ENCODE measurements at regions not wholly inside any gene's neighbourhood (a gene's known extent, or its start where the extent isn't known, plus 50 kb on each side); places are given as distances from the start of the nearest gene placed in this dataset.
"Not testable (repeated sequence)": the region's sequence is repeated elsewhere in the genome, so short reads cannot be mapped to it uniquely, and the experiment has no call there.

- DNase-seq (ENCODE audit: low read depth in 2 of 2) = no peak
Measured at GRCh38 chr6:137399881-137400443, 94.2 kb downstream of the OLIG3 start.

DNA sequence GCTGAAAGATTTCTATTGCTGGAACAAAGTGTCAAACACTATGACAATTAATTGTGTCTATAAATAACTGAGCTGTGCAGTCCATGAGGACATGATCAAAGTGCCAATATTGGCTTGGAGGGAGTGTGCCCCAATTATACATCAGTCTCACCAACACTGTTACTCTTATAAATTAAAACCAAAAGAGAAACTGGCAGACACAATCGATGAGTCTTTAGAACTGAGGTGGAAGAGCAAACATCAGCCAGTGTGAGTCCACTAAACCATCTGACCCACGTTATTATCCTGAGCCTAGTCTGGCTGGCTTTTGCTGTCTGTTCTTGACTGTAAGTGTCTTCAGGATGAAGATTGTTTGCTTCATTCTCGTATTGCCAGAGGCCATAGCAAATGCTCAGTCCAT is 98.9 kb downstream of the OLIG3 start:
- DNase-seq (ENCODE audit: low read depth in 2 of 2) = no peak

- no peak for DNase-seq (ENCODE audit: low read depth in 2 of 2)
Measured at GRCh38 chr6:137391061-137391814, 103.0 kb downstream of the OLIG3 start.

- no peak for DNase-seq (ENCODE audit: low read depth in 2 of 2)
Measured at GRCh38 chr6:137390334-137390733, 103.9 kb downstream of the OLIG3 start.

- peak; percentile 37 to 61 for DNase-seq (ENCODE audit: low read depth in 2 of 2)
Measured at GRCh38 chr6:137389150-137389704, 105.0 kb downstream of the OLIG3 start.

- no peak for DNase-seq (ENCODE audit: low read depth in 2 of 2)
Measured at GRCh38 chr6:137387096-137387764, 107.0 kb downstream of the OLIG3 start.

GRCh38 chr6:137383287-137383686 is 110.9 kb downstream of the OLIG3 start:
- DNase-seq (ENCODE audit: low read depth in 2 of 2) = not testable (repeated sequence)

GRCh38 chr6:137378090-137378369 is 116.2 kb downstream of the OLIG3 start:
- DNase-seq (ENCODE audit: low read depth in 2 of 2) = no peak

DNA sequence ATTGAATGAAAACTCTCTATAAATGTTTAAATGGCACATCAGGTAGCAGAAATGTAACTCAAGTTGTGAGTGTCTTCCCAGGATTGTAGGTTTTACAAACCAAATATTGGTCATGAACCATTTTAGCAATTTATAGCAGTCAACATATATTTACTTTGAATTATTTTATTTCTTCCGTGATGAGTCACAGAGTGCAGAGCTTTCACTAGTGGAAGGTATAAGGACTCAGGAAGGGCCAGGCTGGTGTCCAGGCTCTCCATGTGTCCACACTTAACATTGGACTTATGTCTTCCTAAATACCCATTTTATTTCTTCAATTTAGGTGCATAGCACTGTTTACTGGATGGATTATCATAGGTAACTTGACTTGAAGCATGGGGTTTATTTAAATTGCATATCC is 120.9 kb downstream of the OLIG3 start:
- DNase-seq (ENCODE audit: low read depth in 2 of 2) = no peak

- DNase-seq (ENCODE audit: low read depth in 2 of 2) = no peak
Measured at GRCh38 chr6:137372532-137372931, 121.7 kb downstream of the OLIG3 start.

DNA sequence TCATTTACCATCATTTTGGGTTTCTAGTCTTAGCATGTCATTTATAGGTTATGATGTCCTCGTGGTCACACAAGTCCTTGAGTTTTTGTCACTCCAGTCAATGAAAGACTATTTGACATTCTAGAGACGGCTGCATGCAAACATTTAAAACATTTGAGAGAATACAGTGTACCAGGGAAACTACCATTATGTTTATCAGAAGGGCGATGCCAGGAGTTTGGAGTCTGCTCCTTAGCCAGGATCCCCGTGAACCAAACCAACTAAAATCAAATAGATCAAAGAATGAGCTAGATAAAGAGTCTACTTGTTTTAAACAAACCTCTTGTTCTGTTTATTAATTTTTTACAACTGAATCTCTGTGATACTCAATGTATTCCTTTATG is 122.6 kb downstream of the OLIG3 start:
- no peak for DNase-seq (ENCODE audit: low read depth in 2 of 2)

GRCh38 chr6:137370871-137371633 is 123.1 kb downstream of the OLIG3 start:
- DNase-seq (ENCODE audit: low read depth in 2 of 2) = no peak

DNA sequence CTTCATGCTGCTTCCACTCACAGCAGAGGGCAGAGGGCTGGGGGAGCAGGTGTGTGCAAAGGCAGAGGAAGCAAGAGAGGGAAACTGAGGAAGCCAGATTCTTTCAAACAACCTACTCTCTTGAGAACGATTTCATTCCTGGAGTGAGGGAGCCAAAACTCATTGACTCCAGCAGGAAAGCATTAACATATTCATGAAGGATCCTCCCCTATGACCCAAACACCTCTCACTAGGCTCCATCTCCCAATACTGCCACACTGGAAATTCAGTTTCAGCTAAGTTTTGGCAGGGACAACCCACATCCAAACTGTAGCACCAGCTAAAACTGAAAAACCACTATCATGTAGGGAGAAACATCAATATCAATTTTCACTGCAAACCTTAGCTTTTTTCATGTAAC is 125.1 kb downstream of the OLIG3 start:
- no peak for DNase-seq (ENCODE audit: low read depth in 2 of 2)

- no peak for DNase-seq (ENCODE audit: low read depth in 2 of 2)
Measured at GRCh38 chr6:137365707-137366437, 128.3 kb downstream of the OLIG3 start.

GRCh38 chr6:137363805-137364138 is 130.4 kb downstream of the OLIG3 start:
- no peak for DNase-seq (ENCODE audit: low read depth in 2 of 2)

DNA sequence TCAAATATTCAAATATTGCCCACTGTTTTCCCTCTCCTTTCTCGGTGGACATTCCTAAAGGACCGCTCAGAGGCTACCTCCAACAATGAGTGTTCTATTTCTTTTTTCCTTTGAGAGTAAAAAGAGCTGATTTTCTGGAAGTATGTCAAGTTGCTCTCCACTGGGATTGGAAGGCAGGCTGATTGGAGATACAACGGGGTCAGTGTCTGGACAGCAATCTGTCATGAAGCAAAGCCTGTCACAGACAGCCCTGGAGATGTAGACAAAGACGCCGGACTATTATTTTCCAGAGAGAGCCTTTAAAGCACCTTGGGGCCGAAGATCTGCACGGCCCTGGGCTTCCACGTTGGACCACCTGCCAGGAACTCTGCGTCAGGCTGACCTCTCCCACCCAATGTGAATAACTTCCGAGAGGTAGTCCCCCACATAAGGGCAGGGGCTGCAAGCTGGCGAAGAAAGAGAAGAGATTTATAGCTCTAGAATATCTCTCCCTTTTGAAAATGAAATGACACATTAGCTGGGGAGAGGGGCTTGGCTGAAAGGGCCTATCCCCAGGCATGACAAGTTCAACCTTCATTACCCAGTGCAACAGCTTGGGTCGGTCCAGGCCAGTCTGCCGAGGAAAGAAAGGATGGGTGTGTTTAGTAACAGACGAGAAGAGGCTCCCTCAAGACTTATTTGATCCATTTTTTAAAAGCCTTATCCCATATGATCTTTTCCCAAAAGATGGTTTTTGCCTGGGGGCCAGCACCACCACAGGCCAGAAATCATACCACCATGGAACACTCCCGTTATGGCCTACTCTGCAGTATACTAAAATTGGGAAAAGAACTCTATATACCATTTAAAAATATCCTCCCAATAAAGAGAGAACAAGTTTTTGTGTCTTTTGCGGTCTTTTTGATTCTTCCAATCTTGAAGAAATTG is 131.1 kb downstream of the OLIG3 start:
- DNase-seq (ENCODE audit: low read depth in 2 of 2) = no peak

- DNase-seq (ENCODE audit: low read depth in 2 of 2) = no peak
Measured at GRCh38 chr6:137361701-137362100, 132.5 kb downstream of the OLIG3 start.

DNA sequence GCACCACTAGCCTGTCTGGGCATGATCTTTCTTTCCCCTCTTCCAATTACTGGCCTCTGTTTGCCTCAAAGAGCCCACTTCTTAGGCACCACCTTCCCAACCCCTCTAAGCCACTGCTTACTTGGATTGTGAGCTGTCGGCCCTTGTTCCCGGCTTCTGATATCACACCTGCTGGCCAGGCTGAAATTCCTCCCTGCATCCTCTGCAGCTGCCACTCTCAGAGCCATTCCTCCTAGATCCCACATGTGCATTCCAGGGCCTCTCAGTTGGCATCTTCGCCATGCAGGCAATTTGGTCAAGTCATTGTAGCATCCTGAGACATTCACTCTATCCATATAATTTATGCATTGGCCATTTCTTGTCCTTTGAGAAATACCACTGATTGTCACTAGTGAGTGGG is 135.9 kb downstream of the OLIG3 start:
- DNase-seq (ENCODE audit: low read depth in 2 of 2) = no peak

GRCh38 chr6:137357948-137358266 is 136.3 kb downstream of the OLIG3 start:
- DNase-seq (ENCODE audit: low read depth in 2 of 2) = no peak

GRCh38 chr6:137357263-137357947 is 136.8 kb downstream of the OLIG3 start:
- no peak for DNase-seq (ENCODE audit: low read depth in 2 of 2)

Data from stimulated activated CD8-positive, alpha-beta memory T cell treated with anti-CD3 and anti-CD28 coated beads, Interleukin-15, amount 100 ng/mL, for 4 hours (primary cell).